Progenitor cell of endocrine pancreas (in vitro differentiated cells): ENCODE measurements at regions not wholly inside any gene's neighbourhood (a gene's known extent, or its start where the extent isn't known, plus 50 kb on each side); places are given as distances from the start of the nearest gene placed in this dataset.

Experiments used
- DNase-seq: peaks from one replicate; pipeline ENCODE4 v3.0.0; 2021; ENCODE audit warnings: low spot score; ENCODE audit not compliant: unreplicated experiment
- H3K27ac Mint-ChIP-seq: 2 replicates; pipeline ENCODE4 v1.8.0; 2021; ENCODE audit warnings: mild to moderate bottlenecking, moderate library complexity, mixed read lengths
- H3K27me3 Mint-ChIP-seq: 2 replicates; pipeline ENCODE4 v1.8.0; 2021; ENCODE audit warnings: mixed read lengths
- H3K36me3 Mint-ChIP-seq: 2 replicates; pipeline ENCODE4 v1.8.0; 2022; ENCODE audit warnings: mixed read lengths; ENCODE audit not compliant: insufficient read depth
- H3K4me1 Mint-ChIP-seq: 2 replicates; pipeline ENCODE4 v1.8.0; 2021; ENCODE audit warnings: low read depth, mixed read lengths
- H3K4me3 Mint-ChIP-seq: 2 replicates; pipeline ENCODE4 v1.8.0; 2021; ENCODE audit warnings: low read depth, mild to moderate bottlenecking, moderate library complexity, mixed read lengths
- H3K9me3 Mint-ChIP-seq: 2 replicates; pipeline ENCODE4 v1.8.0; 2021; ENCODE audit warnings: low read depth, mixed read lengths
- TF ChIP-seq, protein P1 (sequence below): fragments of 200-600 bp; sonication (generic); IDR thresholded peaks from one replicate; pipeline ENCODE4 v1.5.0; 2021; ENCODE audit warnings: antibody characterized with exemption, mild to moderate bottlenecking; ENCODE audit not compliant: unreplicated experiment

GRCh38 chr6:56766139-56766805 lies 123.6 kb upstream of the DST start:
- H3K4me1 Mint-ChIP-seq: peaks cover 7% of the 10 kb centered on the region
- H3K27me3 Mint-ChIP-seq: no peaks in the 10 kb centered on the region
- H3K9me3 Mint-ChIP-seq: no peaks in the 10 kb centered on the region
- no peak overlapping the region for H3K27ac Mint-ChIP-seq
- TF ChIP-seq, protein P1, sequence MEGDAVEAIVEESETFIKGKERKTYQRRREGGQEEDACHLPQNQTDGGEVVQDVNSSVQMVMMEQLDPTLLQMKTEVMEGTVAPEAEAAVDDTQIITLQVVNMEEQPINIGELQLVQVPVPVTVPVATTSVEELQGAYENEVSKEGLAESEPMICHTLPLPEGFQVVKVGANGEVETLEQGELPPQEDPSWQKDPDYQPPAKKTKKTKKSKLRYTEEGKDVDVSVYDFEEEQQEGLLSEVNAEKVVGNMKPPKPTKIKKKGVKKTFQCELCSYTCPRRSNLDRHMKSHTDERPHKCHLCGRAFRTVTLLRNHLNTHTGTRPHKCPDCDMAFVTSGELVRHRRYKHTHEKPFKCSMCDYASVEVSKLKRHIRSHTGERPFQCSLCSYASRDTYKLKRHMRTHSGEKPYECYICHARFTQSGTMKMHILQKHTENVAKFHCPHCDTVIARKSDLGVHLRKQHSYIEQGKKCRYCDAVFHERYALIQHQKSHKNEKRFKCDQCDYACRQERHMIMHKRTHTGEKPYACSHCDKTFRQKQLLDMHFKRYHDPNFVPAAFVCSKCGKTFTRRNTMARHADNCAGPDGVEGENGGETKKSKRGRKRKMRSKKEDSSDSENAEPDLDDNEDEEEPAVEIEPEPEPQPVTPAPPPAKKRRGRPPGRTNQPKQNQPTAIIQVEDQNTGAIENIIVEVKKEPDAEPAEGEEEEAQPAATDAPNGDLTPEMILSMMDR: no peak
- H3K4me3 Mint-ChIP-seq: no peak overlapping the region
- DNase-seq: no peak
- H3K36me3 Mint-ChIP-seq: no peaks in the 10 kb centered on the region

GRCh38 chr6:56765494-56765893 lies 122.8 kb upstream of the DST start:
- Mint-ChIP-seq H3K4me3 (no peak overlapping the region), H3K27ac (no peak overlapping the region), H3K4me1 (peaks cover 7% of the 10 kb centered on the region), H3K9me3 (no peaks in the 10 kb centered on the region), H3K36me3 (no peaks in the 10 kb centered on the region), H3K27me3 (no peaks in the 10 kb centered on the region)
- DNase-seq: no peak
- TF ChIP-seq, protein P1: no peak

GRCh38 chr6:56764081-56764566 lies 121.4 kb upstream of the DST start:
- TF ChIP-seq, protein P1: peak; percentile 47
- Mint-ChIP-seq H3K27ac (peak overlapping the region; percentile 2), H3K9me3 (no peaks in the 10 kb centered on the region), H3K36me3 (no peaks in the 10 kb centered on the region), H3K27me3 (no peaks in the 10 kb centered on the region), H3K4me1 (peaks cover 7% of the 10 kb centered on the region), H3K4me3 (no peak overlapping the region)
- no peak for DNase-seq

DNA sequence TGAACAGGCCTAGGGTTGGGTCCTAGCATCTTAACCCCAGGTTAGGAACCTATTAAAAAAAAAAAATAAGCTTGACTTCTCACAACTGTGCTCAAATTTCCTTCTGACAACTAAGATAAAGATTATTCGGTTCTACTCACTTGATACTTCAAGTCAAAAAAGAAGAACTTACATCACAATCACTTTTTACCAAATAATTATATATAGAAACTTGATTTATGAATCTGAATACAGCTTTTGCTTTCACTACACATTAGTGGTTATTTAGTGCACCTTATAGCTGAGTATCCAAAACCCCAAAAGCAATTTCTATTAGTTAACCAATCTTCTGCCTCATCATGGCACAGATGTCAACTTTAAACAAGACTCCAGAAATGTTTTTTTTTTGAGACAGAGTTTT lies 119.0 kb upstream of the DST start:
- no peak for DNase-seq
- Mint-ChIP-seq H3K27me3 (no peaks in the 10 kb centered on the region), H3K4me3 (no peak overlapping the region), H3K27ac (no peak overlapping the region), H3K9me3 (no peaks in the 10 kb centered on the region), H3K4me1 (peaks cover 9% of the 10 kb centered on the region), H3K36me3 (no peaks in the 10 kb centered on the region)
- TF ChIP-seq, protein P1: no peak

GRCh38 chr6:56760842-56761241 lies 118.2 kb upstream of the DST start:
- Mint-ChIP-seq H3K4me3 (no peak overlapping the region), H3K36me3 (no peaks in the 10 kb centered on the region), H3K27ac (no peak overlapping the region), H3K4me1 (peaks cover 14% of the 10 kb centered on the region), H3K27me3 (no peaks in the 10 kb centered on the region), H3K9me3 (no peaks in the 10 kb centered on the region)
- TF ChIP-seq, protein P1: no peak
- DNase-seq: no peak
